Limb (tissue), 2 donors: ENCODE measurements at regions not wholly inside any gene's neighbourhood (a gene's known extent, or its start where the extent isn't known, plus 50 kb on each side); places are given as distances from the start of the nearest gene placed in this dataset.

Experiments used
- DNase-seq, 2 donors: peaks; one replicate each; pipeline ENCODE4 v3.0.0-alpha.2; 2016; ENCODE audit errors: extremely low spot score in 2 of 2

- no peak for DNase-seq
Measured at GRCh38 chr11:95585752-95586077, 203.9 kb downstream of the FAM76B start.

- DNase-seq = no peak
Measured at GRCh38 chr11:95585069-95585751, 204.4 kb downstream of the FAM76B start.

GRCh38 chr11:95584589-95584988 is 205.0 kb downstream of the FAM76B start:
- DNase-seq = no peak

GRCh38 chr11:95584180-95584579 is 205.4 kb downstream of the FAM76B start:
- DNase-seq = no peak

- no peak for DNase-seq
Measured at GRCh38 chr11:95577716-95578460, 211.7 kb downstream of the FAM76B start.

- peak in 1 of 2 donors; percentile 59 for DNase-seq
Measured at GRCh38 chr11:95576146-95576845, 213.3 kb downstream of the FAM76B start.

- DNase-seq = peak in 1 of 2 donors; percentile 18
Measured at GRCh38 chr11:95575517-95575916, 214.1 kb downstream of the FAM76B start.

GRCh38 chr11:95571718-95572260 is 217.8 kb downstream of the FAM76B start:
- no peak for DNase-seq

GRCh38 chr11:95570845-95571244 is 218.7 kb downstream of the FAM76B start:
- no peak for DNase-seq

GRCh38 chr11:95569207-95569606 is 220.4 kb downstream of the FAM76B start:
- DNase-seq = no peak

- no peak for DNase-seq
Measured at GRCh38 chr11:95568281-95568680, 221.3 kb downstream of the FAM76B start.

GRCh38 chr11:95567685-95568084 is 221.9 kb downstream of the FAM76B start:
- DNase-seq = no peak

- no peak for DNase-seq
Measured at GRCh38 chr11:95566211-95566610, 223.4 kb downstream of the FAM76B start.

GRCh38 chr11:95565724-95566141 is 223.8 kb downstream of the FAM76B start:
- DNase-seq = peak in 1 of 2 donors; percentile 27

GRCh38 chr11:95563859-95564258 is 225.7 kb downstream of the FAM76B start:
- no peak for DNase-seq

- DNase-seq = no peak
Measured at GRCh38 chr11:95563173-95563572, 226.4 kb downstream of the FAM76B start.

GRCh38 chr11:95562196-95562921 is 227.2 kb downstream of the FAM76B start:
- DNase-seq = no peak

- no peak for DNase-seq
Measured at GRCh38 chr11:95559899-95560298, 229.7 kb downstream of the FAM76B start.

- no peak for DNase-seq
Measured at GRCh38 chr11:95557376-95557775, 232.2 kb downstream of the FAM76B start.

GRCh38 chr11:95556342-95557163 is 233.0 kb downstream of the FAM76B start:
- DNase-seq = peak in 1 of 2 donors; percentile 60

- DNase-seq = no peak
Measured at GRCh38 chr11:95556011-95556341, 233.6 kb downstream of the FAM76B start.
